Colonic mucosa (tissue), 4 donors: ENCODE measurements at regions not wholly inside any gene's neighbourhood (a gene's known extent, or its start where the extent isn't known, plus 50 kb on each side); places are given as distances from the start of the nearest gene placed in this dataset.
"Not testable (repeated sequence)": the region's sequence is repeated elsewhere in the genome, so short reads cannot be mapped to it uniquely, and the experiment has no call there.

ENCODE experiments used
- DNase-seq: peaks from one replicate; pipeline ENCODE4 v3.0.0-alpha.2; 2020
- H3K27ac ChIP-seq: fragments of 200-600 bp; one replicate; pipeline ENCODE4 v1.8.0; 2021
- H3K27me3 ChIP-seq: fragments of 200-600 bp; one replicate; pipeline ENCODE4 v1.8.0; 2021
- H3K36me3 ChIP-seq: fragments of 200-600 bp; one replicate; pipeline ENCODE4 v1.8.0; 2021
- H3K4me1 ChIP-seq: fragments of 200-600 bp; one replicate; pipeline ENCODE4 v1.8.0; 2021; ENCODE audit warnings: mild to moderate bottlenecking
- H3K4me3 ChIP-seq: fragments of 200-600 bp; one replicate; pipeline ENCODE4 v1.8.0; 2021
- H3K9ac ChIP-seq, 2 donors: one replicate each; pipeline ENCODE4 v1.7.0; 2013; ENCODE audit warnings: control low read depth in 2 of 2, low read depth in 2 of 2, low read length in 2 of 2
- H3K9me3 ChIP-seq: fragments of 200-600 bp; one replicate; pipeline ENCODE4 v1.8.0; 2021
- intact Hi-C: fragments of 100-400 bp; cut with DNase I; formaldehyde crosslinking; loops from one replicate; pipeline ENCODE4 v1.14.1; 2022
- TF ChIP-seq, protein P1 (sequence below): fragments of 200-600 bp; IDR thresholded peaks from one replicate; pipeline ENCODE4 v1.8.0; 2022; ENCODE audit warnings: antibody characterized with exemption, mild to moderate bottlenecking
- donor health status: healthy.
- donor health status: DM: no; HTN: no; CAD: no.
- donor health status: DM: no; HTN: no; CAD: no.

DNA sequence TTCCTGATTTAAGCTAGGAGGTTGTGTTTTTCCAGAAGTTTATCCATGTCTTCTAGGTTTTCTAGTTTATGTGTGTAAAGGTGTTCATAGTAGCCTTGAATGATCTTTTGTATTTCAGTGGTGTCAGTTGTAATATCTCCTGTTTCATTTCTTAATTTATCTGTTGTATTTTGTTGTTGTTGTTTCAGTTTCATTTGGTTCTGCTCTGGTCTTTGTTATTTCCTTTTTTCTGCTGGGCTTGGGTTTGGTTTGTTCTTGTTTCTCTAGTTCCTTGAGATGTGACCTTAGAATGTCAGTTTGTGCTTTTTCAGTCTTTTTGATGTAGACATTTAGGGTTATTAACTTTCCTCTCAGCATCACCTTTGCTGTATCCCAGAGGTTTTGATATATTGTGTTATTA lies 62.8 kb downstream of the SCP2D1 start:
- H3K4me1 ChIP-seq, H3K9me3 ChIP-seq, H3K27me3 ChIP-seq, H3K4me3 ChIP-seq, intact Hi-C loops, DNase-seq, H3K27ac ChIP-seq, H3K9ac ChIP-seq, H3K36me3 ChIP-seq: not testable (repeated sequence)

DNA sequence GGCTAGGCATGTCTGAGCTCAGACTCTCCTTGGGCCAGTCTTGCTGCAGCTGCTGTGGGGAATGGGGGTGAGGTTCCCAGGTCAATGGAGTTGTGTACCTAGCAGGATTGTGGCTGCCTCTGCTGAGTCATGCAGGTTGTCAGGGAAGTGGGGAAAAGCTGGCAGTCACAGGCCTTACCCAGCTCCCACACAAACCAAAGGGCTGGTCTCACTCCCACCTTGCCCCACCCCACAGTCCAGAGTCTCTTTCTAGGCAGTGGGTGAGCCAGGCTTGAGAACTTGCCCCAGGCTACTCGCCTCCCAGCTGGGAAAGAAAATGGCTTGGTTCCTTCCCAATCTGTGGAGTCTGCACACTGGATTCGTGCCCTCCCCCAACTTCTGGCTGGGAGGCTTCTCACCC lies 65.7 kb downstream of the SCP2D1 start:
- H3K9ac ChIP-seq: no peak overlapping the region
- DNase-seq: no peak
- H3K27me3 ChIP-seq: no peaks in the 10 kb centered on the region
- intact Hi-C loops: no loop called here
- no peak overlapping the region for H3K4me3 ChIP-seq
- H3K36me3 ChIP-seq: no peaks in the 10 kb centered on the region
- no peak overlapping the region for H3K27ac ChIP-seq
- H3K9me3 ChIP-seq: no peaks in the 10 kb centered on the region
- TF ChIP-seq, protein P1, sequence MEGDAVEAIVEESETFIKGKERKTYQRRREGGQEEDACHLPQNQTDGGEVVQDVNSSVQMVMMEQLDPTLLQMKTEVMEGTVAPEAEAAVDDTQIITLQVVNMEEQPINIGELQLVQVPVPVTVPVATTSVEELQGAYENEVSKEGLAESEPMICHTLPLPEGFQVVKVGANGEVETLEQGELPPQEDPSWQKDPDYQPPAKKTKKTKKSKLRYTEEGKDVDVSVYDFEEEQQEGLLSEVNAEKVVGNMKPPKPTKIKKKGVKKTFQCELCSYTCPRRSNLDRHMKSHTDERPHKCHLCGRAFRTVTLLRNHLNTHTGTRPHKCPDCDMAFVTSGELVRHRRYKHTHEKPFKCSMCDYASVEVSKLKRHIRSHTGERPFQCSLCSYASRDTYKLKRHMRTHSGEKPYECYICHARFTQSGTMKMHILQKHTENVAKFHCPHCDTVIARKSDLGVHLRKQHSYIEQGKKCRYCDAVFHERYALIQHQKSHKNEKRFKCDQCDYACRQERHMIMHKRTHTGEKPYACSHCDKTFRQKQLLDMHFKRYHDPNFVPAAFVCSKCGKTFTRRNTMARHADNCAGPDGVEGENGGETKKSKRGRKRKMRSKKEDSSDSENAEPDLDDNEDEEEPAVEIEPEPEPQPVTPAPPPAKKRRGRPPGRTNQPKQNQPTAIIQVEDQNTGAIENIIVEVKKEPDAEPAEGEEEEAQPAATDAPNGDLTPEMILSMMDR: no peak
- H3K4me1 ChIP-seq: no peaks in the 10 kb centered on the region

DNA sequence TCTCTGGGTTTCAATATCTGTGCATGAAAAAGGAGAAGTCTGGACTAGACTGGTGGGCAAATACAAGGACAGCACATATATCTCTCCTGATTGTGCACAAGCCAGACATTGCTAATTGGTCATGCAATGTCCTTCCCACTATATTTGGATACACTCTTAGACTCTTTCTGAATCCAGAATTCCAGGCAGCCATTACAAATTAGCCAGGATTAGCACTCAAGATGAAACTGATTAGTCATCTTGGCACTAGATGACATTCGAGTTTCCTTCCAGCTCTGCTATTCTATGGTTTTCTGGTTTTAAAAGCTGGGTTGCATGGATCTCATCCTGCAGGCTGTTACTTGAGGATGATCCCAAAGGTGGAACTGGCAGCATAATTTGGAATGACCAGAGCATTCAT lies 73.2 kb downstream of the SCP2D1 start:
- Histone ChIP-seq H3K4me3 (no peak overlapping the region), H3K36me3 (no peaks in the 10 kb centered on the region), H3K9me3 (no peaks in the 10 kb centered on the region), H3K9ac (no peak overlapping the region), H3K4me1 (no peaks in the 10 kb centered on the region), H3K27me3 (no peaks in the 10 kb centered on the region), H3K27ac (no peak overlapping the region)
- no peak for DNase-seq
- intact Hi-C loops: no loop called here
- TF ChIP-seq, protein P1: no peak

DNA sequence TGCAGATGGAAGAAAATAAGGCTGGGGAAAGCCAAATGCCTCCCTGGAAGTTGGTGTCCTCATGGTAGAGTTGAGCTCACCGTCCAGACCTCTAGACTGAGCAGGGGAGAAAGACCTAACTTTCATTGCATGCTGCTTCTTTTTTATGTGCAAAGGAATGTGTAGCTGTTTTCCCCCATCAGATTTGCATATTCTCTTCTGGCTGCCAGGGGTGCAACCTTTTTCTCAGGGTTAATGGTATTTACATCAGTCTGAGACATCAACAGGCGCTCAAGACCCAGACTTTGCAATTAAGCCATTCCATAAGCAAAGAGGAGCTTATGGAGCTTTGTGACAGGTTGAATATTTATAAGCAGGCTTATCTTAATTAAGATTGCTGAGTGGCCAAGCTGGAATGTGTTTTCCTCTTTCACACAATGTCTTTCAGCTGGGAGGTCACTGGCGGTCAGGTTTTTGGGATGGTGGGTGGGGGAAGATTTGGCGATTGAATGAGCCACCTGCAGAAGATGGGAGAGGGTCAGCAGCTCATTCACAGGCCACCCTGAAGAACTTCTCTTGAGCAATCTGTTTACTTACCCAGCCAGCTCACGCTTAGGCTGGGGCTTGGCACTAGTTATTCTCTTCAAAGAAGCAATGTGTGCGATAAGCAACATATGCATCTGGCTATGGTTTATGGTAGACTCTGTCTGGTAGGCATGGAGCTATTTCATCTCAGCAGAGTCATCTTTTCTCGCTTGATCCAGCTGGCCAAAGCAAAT lies 88.6 kb downstream of the SCP2D1 start:
- no peaks in the 10 kb centered on the region for H3K9me3 ChIP-seq
- H3K27me3 ChIP-seq: no peaks in the 10 kb centered on the region
- H3K27ac ChIP-seq: no peak overlapping the region
- H3K4me1 ChIP-seq: no peaks in the 10 kb centered on the region
- H3K36me3 ChIP-seq: no peaks in the 10 kb centered on the region
- TF ChIP-seq, protein P1: no peak
- H3K9ac ChIP-seq: no peak overlapping the region
- intact Hi-C loops: loop anchor here (10.0 kb wide), 2 partner anchors 303 to 763 kb away; no protein-coding TSS in a partner anchor
- H3K4me3 ChIP-seq: no peak overlapping the region
- DNase-seq: no peak

DNA sequence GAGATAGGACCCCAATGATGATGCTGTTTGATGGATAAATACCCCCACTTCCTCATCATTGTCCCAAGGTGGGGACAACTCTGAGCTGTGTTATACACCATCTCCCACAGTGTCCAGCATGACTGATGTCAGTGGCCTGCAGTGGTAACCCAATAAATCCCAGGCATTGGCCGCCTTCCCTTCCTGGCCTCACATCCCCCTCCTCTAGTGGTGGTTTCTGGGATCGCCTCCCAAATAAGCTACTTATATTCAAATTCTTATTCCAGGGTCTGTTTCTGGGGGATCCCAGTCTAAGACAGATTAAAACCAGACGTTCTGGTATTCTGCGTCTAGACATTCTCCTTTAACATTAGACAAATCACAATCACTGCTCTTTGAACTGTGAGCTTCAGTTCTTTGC lies 90.6 kb downstream of the SCP2D1 start:
- no peaks in the 10 kb centered on the region for H3K27me3 ChIP-seq
- H3K9me3 ChIP-seq: no peaks in the 10 kb centered on the region
- no peak overlapping the region for H3K27ac ChIP-seq
- intact Hi-C loops: loop anchor here (10.0 kb wide), 2 partner anchors 301 to 761 kb away; no protein-coding TSS in a partner anchor
- no peak for DNase-seq
- TF ChIP-seq, protein P1: no peak
- H3K9ac ChIP-seq: no peak overlapping the region
- H3K4me1 ChIP-seq: no peaks in the 10 kb centered on the region
- H3K36me3 ChIP-seq: no peaks in the 10 kb centered on the region
- H3K4me3 ChIP-seq: no peak overlapping the region

DNA sequence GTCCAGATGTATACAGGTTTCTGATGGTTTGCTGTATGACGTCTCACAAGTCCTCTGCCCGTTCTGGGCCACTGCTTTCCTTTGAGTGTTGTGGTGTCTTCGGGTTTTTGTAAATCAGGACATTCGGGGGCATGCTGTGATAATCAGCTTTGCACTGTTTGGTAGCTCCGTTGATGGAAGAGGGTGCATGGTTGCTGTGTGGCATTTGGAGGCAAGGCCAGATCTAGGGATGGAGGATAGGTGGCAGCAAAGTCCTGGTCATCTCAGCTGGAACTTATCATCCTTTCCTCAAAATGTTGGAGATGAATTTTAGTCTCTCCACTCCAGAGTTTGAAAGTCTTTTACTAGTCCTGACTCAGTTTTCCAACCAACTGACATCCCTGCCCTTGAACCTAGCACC lies 91.0 kb downstream of the SCP2D1 start:
- TF ChIP-seq, protein P1: no peak
- H3K27ac ChIP-seq: no peak overlapping the region
- H3K9me3 ChIP-seq: no peaks in the 10 kb centered on the region
- H3K27me3 ChIP-seq: no peaks in the 10 kb centered on the region
- no peak overlapping the region for H3K9ac ChIP-seq
- intact Hi-C loops: loop anchor here (10.0 kb wide), 2 partner anchors 300 to 760 kb away; no protein-coding TSS in a partner anchor
- no peak overlapping the region for H3K4me3 ChIP-seq
- H3K4me1 ChIP-seq: no peaks in the 10 kb centered on the region
- no peaks in the 10 kb centered on the region for H3K36me3 ChIP-seq
- no peak for DNase-seq
